HG02588 (cell line): ENCODE measurements at regions not wholly inside any gene's neighbourhood (a gene's known extent, or its start where the extent isn't known, plus 50 kb on each side); places are given as distances from the start of the nearest gene placed in this dataset.

Experiments
- ATAC-seq: cut with Tn5 transposase; IDR thresholded peaks from one replicate; pipeline ENCODE4 v1.9.1; 2021; ENCODE audit warnings: mild to moderate bottlenecking, moderate library complexity; ENCODE audit not compliant: unreplicated experiment

DNA sequence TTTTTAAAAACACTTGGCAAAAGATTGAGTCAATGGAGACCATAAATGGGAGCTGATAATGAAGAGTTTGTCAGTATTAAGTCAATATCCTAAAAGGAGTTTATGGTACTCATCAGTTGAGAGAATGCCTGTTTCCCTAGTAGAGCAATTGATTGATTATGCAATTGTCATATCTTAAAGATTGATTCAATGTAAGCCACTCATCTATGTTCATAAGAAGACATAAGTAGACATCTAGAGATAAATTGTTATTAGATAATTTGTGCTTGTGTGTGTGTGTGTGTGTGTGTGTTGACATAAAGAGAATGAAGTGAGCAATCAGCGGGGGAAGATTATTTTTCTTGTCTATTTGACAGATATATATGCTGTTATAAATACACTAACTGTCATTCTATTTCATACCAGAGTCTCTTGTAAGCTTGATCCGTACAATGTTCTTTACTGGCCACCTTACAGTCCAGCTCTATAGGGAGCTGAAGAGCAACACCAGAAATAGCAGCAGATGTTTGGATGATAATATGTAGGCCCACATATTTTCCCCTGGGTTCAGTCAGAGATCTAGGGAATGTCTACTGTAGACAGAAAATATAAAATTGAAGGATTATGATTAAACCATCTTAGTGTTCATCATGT lies 848.6 kb upstream of the EPHA6 start:
- ATAC-seq, result no peak

DNA sequence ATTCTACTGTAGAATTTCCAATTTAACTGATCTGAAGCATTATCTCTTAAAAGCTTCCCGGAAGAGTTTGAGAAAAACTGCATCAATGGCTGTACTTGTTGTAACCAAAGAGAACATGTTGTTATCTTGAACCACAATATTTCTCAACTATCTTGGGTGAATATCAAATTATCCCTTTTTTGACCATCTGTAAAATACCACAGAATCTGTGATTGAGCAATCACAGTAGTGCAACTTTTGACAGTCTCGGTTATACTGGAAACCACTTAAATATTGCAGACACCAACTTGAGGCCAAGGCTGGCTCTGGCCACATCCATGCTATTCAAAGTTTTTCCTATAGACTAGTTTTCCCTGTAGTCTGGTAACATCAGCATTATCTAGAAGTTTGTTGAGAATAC lies 842.8 kb upstream of the EPHA6 start:
- no peak for ATAC-seq

DNA sequence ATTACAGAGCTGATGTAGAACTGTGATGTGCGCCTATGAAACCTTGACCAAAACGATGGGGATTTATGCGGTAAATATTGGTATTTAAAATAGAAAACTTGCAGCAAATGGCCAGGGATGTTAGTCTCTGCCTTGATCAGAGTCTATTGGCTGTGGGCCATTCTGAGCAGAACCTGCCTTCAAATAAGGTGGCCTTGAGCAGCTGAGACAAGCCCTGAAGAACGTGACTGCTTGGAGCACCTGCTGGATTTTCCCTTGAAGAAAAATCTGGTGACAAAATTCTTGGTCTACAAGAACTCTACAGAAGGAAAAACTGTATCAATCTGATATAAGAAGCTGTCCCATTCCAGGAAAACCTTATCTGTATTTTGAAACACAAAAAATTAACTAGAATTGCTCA lies 820.1 kb upstream of the EPHA6 start:
- ATAC-seq, result no peak

DNA sequence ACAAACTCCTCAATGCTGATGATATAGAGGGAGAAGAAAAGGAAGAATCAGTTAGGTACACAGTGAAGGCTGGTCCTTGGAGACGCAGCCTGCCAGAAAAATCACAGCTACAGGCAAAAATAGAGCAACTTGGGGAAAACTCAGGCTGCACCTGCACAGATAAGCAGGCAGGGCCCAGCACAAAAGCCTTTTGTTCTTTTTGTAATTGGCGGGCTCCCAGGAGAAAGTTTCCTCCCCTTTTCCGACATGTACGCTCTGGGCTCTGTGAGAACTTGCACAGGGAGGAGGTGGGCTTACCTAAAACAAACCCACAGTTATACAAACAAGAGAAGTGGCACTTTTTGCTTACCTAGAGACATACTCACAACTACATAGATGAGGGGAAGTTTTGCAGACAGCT lies 813.4 kb upstream of the EPHA6 start:
- no peak for ATAC-seq

DNA sequence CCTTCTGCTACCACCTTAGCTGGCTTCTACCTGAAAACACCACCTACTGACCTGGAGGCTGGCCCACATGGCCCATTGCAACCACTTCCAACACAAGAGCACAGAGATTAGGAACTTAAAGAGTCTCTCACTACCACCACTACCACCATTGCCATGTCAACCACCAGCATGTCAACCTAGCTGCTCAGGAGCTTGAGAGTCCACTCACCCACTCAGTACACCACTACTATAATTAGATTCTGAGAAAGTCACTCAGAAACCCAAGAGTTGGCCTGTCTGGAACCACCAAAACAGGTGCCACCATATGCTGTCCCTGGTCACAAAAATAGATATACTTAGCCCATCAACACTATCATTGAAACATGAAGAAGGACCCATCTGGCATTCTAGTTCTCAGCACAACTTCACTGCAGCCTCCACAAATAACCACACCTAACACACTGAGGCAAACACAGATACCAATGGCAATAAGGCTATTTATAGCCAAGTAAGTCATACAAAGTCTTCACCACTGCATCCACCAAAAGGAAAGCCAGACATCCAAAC lies 806.7 kb upstream of the EPHA6 start:
- no peak for ATAC-seq

DNA sequence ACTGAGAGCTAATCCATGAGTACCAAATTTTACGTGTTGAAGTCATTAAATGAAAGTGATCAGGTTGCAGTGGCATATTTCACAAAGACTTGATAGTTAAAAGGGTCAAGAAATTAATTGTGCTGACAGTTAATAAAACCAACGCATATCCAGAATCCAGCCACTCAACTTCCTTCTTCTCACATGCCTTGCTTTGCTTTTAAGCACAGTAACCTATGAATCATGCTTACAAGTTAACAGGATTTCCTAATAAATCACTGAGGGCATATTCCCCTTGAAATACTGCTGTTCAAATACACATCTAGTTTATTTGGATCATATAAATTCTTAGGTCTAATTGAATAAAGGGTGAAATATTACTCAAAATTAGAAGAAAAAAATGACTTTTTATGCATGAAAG lies 801.5 kb upstream of the EPHA6 start:
- ATAC-seq, result no peak

DNA sequence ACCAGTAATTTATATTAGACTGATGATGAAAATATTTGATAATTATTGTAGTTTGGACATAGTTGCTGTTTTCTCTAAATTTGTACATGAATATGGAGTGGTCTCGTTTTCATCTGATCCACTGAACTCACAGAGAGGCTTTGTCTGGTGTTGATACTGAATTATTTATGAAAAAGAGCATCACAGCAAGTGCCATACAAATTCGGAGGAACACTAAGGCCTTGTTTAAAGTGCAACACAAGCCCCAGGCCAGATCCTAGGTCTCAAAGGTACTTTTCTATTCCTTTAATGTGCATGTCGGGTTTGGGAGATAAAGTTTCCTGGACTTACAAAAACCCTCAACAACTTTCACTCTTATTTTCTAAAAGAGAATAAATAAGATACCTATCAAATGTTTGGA lies 796.8 kb upstream of the EPHA6 start:
- ATAC-seq, result no peak

DNA sequence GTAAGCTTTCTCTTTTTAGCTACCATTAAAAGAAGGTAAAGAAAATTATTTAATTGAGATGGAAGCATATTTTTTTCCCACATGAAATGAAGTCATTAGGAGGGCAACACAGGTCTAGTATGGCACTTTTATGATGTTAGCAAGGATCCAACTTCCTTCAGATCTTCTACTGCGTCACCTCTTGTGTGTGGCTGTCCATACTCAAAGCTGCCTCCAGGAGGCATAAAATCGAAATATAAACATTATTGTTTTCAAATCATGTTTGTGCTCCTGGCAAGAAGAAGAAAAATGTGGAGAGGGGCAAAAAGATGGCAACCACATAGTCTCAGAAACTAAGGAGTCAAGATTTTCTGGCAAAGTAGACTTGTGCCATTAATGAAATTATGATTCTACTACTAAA lies 791.7 kb upstream of the EPHA6 start:
- no peak for ATAC-seq

DNA sequence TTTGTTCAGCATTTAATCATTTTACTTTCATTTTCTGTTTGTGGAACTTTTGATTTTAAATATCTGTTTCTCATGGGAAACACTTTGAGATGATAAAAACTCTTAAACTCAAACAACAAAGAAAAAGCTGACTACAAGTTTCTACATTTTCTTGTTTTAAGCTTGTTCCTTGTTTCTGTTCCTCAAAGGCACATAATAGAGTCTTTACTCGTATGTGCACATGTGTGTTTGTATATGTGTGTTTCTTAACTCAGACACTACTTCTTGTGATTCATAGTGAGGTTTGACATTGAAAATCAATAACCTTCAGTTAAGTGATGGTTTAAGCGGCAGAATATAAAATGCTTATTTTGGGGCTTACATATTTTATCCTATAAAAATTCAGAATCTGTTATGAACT lies 786.7 kb upstream of the EPHA6 start:
- no peak for ATAC-seq

DNA sequence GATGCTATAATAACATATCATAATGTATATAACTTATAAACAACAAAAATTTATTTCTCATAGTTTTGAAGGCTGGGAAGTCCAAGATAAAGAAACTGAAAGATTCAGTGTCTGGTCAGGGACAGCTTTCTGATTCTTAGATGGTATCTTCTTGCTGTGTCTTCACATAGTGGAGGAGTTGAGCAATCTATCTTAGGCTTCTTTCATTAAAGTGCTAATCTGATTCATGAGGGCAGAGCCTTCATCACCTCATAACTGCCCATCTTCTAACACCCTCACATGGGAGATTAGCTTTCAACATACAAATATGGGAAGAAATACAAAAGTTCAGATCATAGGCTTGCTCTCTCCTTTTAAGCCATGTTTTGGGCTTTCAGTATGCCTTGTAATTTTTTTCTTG lies 774.8 kb upstream of the EPHA6 start:
- ATAC-seq, result no peak

DNA sequence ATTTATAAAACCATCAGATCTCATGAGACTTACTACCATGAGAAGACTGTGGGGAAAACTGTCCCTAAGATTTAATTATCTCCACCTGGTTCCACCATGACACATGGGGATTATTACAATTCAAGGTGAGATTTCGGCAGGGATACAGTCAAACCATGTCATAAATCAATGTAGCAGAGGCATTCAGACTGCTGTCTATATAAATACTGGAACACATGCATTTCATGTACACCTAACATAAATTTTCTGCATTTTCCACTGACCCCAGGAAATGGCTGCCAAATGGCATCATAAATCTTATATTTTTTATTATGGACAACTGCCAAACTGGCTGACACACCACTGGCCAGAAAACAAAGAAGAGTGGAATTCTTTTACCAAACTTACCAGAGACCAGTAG lies 755.1 kb upstream of the EPHA6 start:
- no peak for ATAC-seq

DNA sequence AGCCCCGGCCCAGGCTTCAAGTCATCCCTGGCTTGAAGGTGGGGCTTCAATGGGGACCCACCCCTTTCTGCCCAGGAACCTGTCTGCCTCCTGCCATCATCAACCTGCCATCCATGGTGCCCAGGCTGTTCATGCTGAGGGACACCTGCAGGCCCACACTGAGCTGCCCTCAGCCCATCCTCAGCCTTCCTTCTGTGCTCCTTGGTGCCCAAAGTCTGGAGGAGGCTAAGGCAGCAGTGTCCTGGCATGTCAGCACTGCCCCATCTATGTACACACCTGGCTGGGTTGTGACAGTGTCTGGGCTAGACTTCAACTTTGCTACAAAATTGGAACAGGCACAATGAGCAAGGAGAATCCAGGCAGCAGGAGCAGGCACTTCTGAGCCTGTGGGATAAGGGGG lies 745.3 kb upstream of the EPHA6 start:
- no peak for ATAC-seq

DNA sequence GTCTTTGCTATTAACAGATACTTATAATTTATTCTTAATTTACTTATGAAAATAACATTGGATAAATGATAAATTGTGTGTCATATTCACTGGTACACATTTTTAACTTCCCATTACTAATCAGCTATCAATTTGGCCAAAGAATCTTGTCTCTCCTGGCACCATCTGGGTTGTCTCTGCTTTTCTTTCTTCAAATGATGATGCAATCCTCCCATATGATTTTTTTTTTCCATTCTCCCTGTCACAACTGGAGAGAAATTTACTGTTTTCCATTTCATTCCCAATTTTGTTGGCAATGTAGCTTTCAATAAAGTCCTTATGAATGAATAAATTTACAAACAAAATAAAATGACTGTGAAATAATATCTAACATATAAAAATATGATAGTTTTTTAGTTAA lies 743.7 kb upstream of the EPHA6 start:
- no peak for ATAC-seq

DNA sequence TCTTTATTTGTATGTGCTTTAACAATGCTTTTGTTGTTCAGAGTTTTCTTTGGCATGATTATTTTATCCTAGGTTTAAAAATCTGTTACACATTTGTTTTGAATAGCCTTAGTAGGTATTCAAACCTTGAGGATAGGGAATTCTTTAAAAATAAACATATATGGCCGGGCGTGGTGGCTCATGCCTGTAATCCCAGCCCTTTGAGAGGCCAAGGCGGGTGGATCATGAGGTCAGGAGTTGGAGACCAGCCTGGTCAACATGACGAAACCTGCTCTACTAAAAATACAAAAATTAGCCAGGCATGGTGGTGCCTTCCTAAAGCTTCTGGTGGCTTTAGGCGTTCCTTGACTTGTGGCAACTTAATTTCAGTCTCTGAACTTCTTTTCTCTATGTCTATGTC lies 743.3 kb upstream of the EPHA6 start:
- ATAC-seq, result no peak

DNA sequence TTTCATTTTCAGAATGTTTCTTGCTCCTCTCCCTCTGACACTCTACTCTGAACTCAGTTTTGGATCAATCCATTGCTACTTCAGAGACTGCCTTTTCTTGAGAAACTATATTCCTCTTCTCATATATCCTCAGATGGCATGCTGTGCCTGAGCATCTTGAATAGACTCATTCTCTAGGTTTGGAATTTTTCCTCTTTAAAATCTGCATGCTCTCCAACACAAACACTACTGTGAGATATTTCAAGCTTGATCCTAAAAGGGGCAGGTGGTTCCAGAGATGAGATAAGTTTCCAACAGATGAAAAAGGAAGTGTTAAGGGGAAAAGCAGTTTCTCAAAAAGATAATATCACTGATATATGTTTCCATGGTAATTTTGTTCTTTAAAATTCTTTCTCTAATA lies 742.2 kb upstream of the EPHA6 start:
- ATAC-seq, result no peak

DNA sequence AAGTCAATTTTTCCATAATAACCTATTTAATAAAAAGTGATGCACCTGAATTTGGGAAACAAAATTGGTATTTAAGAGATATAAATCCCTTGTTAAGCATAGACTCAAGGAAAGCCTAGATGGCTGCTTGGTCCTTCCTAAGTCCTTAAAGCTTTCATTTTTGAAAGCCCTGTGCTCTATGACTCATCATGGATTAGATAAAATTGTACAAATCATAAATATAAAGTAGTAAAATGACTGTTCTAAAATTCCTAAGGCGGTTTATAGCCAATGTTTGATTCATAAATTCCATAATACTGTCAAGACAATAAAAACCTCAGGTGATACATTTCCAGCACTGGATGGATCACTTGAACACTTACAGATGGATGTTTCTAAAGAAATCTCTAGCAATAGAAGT lies 730.8 kb upstream of the EPHA6 start:
- no peak for ATAC-seq

DNA sequence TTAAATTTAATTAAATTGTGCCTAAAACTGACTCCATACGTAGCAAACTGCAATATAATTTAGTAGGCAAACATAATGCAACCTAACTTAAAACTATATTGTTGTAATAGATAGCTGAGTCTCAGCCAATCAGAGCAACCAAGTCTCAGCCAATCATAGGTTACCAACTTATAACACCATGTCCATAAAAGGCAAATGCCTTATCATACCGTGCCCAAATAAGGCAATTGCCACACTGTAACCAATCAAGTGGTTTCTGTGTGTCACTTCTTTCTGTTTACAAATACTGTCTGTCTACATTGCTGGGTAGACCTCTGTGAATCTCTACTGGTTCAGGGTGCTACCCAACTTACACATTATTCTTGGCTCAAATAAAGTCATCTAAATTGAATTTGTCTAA lies 728.4 kb upstream of the EPHA6 start:
- no peak for ATAC-seq

DNA sequence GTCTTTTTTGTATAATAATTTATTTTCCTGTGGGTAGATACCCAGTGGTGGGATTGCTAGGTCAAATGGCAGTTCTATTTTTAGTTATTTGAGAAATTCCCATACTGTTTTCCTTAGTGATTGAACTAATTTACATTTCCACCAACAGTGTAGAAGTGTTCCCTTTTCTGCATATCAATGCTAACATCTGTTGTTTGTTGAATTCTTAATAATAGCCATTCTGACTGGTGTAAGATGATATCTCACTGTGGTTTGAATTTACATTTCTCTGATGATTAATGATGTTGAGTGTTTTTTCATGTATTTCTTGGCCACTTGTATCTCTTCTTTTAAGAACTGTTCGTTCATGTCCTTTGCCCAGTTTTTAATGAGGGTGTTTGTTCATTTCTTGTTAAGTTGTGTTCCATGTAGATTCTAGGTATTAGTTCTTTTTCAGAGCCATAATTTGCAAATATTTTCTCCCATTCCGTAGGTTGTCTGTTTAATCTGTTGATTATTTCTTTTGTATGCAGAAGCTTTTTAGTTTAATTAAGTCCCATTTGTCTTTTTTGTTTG lies 713.3 kb upstream of the EPHA6 start:
- no peak for ATAC-seq

DNA sequence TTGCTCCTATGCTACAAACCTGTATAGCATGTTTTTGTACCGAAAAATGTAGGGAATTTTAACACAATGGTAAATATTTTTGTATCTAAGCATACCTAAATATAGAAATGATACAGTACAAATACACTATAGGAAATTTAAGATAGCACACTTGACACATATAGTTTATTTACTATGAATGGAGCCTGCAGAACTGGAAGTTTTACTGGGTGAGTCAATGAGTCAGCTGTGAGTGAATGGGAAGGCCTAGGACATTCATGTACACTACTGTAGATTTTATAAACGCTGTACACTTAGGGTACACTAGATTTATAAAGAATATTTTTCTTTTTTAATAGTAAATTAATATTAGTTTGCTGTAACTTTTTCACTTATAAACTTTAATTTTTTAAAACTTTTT lies 707.7 kb upstream of the EPHA6 start:
- ATAC-seq, result no peak
